Gastroesophageal sphincter (tissue), 3 donors: ENCODE measurements at regions not wholly inside any gene's neighbourhood (a gene's known extent, or its start where the extent isn't known, plus 50 kb on each side); places are given as distances from the start of the nearest gene placed in this dataset.

Experiments used
- POLR2A ChIP-seq, 2 donors: fragments of 450-650 bp; IDR thresholded peaks; one replicate each; pipeline ENCODE4 v1.6.1; 2017; ENCODE audit warnings: antibody characterized with exemption in 2 of 2, mild to moderate bottlenecking in 2 of 2, moderate library complexity in 1 of 2
- TF ChIP-seq, protein P1 (sequence below), 4 experiments: fragments of 200-600 bp in 2 of 4; fragments of 450-650 bp in 2 of 4; sonication (generic) in 1 of 4; IDR thresholded peaks; one replicate each; pipeline ENCODE4 v1.5.1; 2017 to 2019; ENCODE audit warnings: antibody characterized with exemption in 4 of 4, mild to moderate bottlenecking in 2 of 4, moderate library complexity in 2 of 4

GRCh38 chr1:220438741-220439140, 89.2 kb upstream of the MARK1 start:
- no peak for TF ChIP-seq POLR2A (IDR thresholded peaks at IDR 0.05)
- TF ChIP-seq, protein P1, sequence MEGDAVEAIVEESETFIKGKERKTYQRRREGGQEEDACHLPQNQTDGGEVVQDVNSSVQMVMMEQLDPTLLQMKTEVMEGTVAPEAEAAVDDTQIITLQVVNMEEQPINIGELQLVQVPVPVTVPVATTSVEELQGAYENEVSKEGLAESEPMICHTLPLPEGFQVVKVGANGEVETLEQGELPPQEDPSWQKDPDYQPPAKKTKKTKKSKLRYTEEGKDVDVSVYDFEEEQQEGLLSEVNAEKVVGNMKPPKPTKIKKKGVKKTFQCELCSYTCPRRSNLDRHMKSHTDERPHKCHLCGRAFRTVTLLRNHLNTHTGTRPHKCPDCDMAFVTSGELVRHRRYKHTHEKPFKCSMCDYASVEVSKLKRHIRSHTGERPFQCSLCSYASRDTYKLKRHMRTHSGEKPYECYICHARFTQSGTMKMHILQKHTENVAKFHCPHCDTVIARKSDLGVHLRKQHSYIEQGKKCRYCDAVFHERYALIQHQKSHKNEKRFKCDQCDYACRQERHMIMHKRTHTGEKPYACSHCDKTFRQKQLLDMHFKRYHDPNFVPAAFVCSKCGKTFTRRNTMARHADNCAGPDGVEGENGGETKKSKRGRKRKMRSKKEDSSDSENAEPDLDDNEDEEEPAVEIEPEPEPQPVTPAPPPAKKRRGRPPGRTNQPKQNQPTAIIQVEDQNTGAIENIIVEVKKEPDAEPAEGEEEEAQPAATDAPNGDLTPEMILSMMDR (IDR thresholded peaks at IDR 0.05) = no peak
